ENCODE measurements at regions not wholly inside any gene's neighbourhood (a gene's known extent, or its start where the extent isn't known, plus 50 kb on each side); places are given as distances from the start of the nearest gene placed in this dataset.

GRCh38 chr20:6715401-6715941 lies 52.0 kb upstream of the BMP2 start:
- Histone ChIP-seq H3K4me3 (ENCODE audit: low read depth in 2 of 2, low read length in 2 of 2) (no peak overlapping the region), H3K27me3 (ENCODE audit: control insufficient read depth, insufficient read depth, low read length) (no peaks in the 10 kb centered on the region), H3K36me3 (ENCODE audit: control insufficient read depth, insufficient read depth, low read length) (no peaks in the 10 kb centered on the region), H3K9me3 (ENCODE audit: control insufficient read depth, insufficient read depth, low read depth, low read length) (no peaks in the 10 kb centered on the region), H3K27ac (ENCODE audit: low read length) (no peak overlapping the region), H3K4me1 (ENCODE audit: control insufficient read depth, insufficient read depth, low read length) (no peaks in the 10 kb centered on the region)
- BruUV-seq (replicated peaks) = no TSS peak
- ChIA-PET CTCF (no interaction called here), POLR2A (no interaction called here)
- DNase-seq (ENCODE audit: low read depth, low spot score) (no peak), ATAC-seq (no peak)
- intact Hi-C loops (cut with micrococcal nuclease; ENCODE audit: unreplicated experiment) = no loop called here
- in situ Hi-C loops (cut with HindIII; ENCODE audit: low pct_unique_long_range_greater_than_20kb, low sequenced_read_pairs) = no loop called here
- TF ChIP-seq TCF7L2 (IDR thresholded peaks at IDR 0.05; ENCODE audit: low read depth, low read length) (no peak), CTCF (IDR thresholded peaks at IDR 0.05) (no peak), SIN3A (IDR thresholded peaks at IDR 0.05; ENCODE audit: borderline replicate concordance, insufficient read depth, low read depth, low read length) (no peak), POLR2AphosphoS5 (IDR thresholded peaks at IDR 0.05; ENCODE audit: low read depth, low read length) (no peak), REST (IDR thresholded peaks at IDR 0.05; ENCODE audit: insufficient read depth in 1 of 2, low read depth in 2 of 2, low read length in 1 of 2) (no peak)

DNA sequence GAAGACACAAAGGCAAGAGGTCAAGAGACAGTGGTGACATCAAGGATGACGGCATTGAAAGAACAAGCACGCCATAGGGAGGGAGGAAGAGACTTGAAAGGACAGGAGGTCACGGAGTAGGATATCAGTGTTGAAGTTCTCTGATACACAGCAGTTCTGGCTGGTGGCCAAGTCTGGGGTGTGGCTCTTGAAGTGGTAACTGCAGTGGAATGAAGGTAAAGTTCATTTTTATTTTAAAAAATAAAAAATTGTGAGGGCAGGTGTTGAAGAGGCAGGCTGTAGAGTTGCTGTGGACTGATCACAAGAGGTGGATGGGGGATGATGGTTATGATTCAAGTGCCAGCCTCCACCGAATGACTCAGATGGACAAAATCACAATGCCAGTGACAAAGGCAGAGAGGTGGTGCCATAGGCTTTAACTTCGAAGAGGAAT lies 53.2 kb upstream of the BMP2 start:
- ChIA-PET CTCF (no interaction called here), POLR2A (no interaction called here)
- ATAC-seq (no peak), DNase-seq (ENCODE audit: low read depth, low spot score) (no peak)
- H3K27ac ChIP-seq (ENCODE audit: low read length) = no peak overlapping the region
- H3K9me3 ChIP-seq (ENCODE audit: control insufficient read depth, insufficient read depth, low read depth, low read length) = no peaks in the 10 kb centered on the region
- no peaks in the 10 kb centered on the region for H3K36me3 ChIP-seq (ENCODE audit: control insufficient read depth, insufficient read depth, low read length)
- H3K4me3 ChIP-seq (ENCODE audit: low read depth in 2 of 2, low read length in 2 of 2) = no peak overlapping the region
- H3K4me1 ChIP-seq (ENCODE audit: control insufficient read depth, insufficient read depth, low read length) = no peaks in the 10 kb centered on the region
- in situ Hi-C loops (cut with HindIII; ENCODE audit: low pct_unique_long_range_greater_than_20kb, low sequenced_read_pairs) = no loop called here
- H3K27me3 ChIP-seq (ENCODE audit: control insufficient read depth, insufficient read depth, low read length) = no peaks in the 10 kb centered on the region
- no TSS peak for BruUV-seq (replicated peaks)
- no peak for TF ChIP-seq CTCF (IDR thresholded peaks at IDR 0.05)
- TF ChIP-seq SIN3A (IDR thresholded peaks at IDR 0.05; ENCODE audit: borderline replicate concordance, insufficient read depth, low read depth, low read length) = no peak
- intact Hi-C loops (cut with micrococcal nuclease; ENCODE audit: unreplicated experiment) = no loop called here
